HG02970 (cell line): ENCODE measurements at regions not wholly inside any gene's neighbourhood (a gene's known extent, or its start where the extent isn't known, plus 50 kb on each side); places are given as distances from the start of the nearest gene placed in this dataset.

Experiments
- ATAC-seq: cut with Tn5 transposase; IDR thresholded peaks from one replicate; pipeline ENCODE4 v1.9.1; 2021; ENCODE audit warnings: mild to moderate bottlenecking, moderate library complexity, moderate number of reproducible peaks; ENCODE audit not compliant: unreplicated experiment, low FRiP score

- no peak for ATAC-seq
These were observed 268.2 kb downstream of the ZNF608 start for GRCh38 chr5:124478264-124478663.

DNA sequence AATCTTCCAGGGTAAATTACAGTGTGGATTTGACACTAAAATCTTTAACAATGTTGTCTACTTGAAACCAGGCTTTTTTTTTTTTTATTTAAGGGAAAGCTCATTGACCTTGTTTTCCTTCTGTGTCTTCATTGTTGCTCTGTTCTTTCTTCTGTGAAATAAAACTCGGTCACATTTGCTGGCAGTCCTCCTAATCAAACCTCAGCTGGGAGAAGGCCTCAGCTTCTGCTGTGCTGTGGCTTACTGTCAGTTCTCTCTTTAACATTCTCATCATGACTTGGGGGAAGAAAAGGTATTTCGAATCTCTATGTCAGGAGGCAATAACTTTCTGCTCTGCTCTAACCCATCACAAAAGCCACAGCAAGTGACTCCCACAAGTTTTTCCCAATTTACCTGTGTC is 268.9 kb downstream of the ZNF608 start:
- no peak for ATAC-seq

DNA sequence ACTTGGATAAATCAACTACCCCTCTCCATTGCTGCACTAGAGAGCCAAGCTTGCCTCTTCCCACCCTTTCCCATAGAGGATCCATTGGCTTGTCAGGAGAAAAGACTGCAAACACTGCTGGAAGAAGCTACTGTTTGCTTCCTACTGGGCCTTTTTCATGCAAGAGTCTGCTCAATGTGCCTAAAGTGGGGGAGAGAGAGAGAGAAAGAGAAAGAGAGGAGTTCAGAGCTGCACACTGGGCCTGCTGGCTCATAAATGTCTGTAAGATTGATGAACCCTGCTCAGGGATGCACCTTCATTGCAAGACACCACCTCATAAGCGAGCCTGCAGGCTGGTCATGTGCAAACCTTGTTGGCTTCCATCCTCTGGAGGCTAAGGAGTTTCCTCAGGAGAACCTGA is 269.4 kb downstream of the ZNF608 start:
- ATAC-seq: no peak

DNA sequence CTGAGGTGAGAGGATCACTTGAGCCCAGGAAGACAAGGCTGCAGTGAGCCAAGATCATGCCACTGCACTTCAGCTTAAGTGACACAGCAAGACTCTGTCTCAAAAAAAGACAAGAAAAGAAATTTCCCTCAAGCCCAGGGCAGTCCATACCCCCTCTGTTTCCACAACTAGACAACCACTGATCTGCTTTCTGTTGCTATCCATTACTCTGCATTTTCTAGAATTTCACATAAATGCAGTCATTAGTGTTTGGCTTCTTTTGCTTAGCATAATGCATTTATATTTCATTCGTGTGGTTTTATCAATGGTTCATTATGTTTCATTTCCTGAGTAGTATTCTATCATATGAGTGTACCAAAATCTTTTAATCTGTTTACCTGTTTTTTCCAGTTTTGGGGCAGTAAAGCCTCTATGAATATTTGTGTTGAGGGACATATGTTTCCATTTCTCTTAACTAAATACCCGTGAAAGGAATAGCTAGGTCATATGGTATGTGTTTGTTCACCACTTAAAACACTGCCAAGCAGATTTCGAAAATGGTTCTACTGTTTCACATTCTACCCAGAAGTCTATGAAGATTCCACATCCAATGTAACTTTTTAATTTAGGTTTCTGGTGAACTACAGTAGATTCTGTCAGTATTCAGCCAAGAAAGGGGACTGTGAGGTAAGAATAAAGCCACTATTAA is 271.8 kb downstream of the ZNF608 start:
- no peak for ATAC-seq

DNA sequence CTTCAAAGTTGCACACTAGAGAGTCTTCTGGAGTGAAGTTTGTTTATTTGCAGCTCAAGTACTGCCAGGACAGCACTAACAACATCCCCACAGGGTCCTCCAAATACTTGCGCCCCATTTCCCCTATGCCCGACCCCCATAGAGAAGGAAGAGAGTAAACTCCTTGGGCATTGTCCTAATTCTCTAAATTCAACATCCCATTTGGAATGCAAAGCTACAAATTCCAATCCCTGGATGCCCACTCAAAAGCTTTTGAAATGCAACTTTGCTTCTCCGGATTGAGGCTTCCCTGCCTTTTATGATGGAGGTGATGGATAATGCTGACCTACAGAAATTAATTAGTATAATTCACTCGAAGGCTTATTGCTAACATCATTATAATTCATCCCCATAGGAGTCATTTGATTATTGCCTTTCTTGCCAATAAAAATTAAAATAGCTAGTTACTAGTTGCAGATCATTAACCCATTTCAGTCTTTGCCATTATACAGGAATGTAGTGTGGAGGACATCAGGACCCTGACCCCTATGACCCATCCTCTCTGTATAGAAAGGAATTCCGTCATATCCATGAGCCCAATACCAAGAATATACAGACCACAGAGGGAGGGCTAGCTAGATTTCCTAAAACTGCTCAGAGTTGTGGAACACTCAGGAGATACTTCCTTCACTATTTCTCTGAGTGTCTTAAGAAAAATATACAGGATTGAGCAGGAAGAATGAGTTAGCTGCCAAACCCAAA is 277.6 kb downstream of the ZNF608 start:
- ATAC-seq: no peak

GRCh38 chr5:124467745-124468144 is 278.7 kb downstream of the ZNF608 start:
- no peak for ATAC-seq

- no peak for ATAC-seq
These were observed 280.4 kb downstream of the ZNF608 start for GRCh38 chr5:124466011-124466410.

DNA sequence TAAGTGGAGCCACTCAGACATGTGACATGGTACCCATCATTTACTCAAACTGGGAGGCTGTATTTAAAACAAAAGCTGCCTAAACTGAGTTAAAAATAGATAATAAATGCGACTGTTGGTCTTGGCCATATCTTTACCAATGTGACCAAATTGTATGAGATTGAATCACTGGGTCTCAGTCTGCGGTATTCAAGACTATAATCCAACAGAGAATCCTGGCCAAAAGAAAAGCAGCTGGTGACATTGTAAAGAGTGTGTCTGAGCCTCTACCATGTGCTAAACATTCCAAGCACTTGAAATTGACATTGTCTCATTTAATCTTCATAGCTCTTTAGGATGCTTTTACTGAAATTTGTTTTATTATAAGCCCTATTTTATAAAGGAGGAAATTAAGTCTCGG is 282.6 kb downstream of the ZNF608 start:
- ATAC-seq: no peak

GRCh38 chr5:124462751-124463150 is 283.7 kb downstream of the ZNF608 start:
- no peak for ATAC-seq

DNA sequence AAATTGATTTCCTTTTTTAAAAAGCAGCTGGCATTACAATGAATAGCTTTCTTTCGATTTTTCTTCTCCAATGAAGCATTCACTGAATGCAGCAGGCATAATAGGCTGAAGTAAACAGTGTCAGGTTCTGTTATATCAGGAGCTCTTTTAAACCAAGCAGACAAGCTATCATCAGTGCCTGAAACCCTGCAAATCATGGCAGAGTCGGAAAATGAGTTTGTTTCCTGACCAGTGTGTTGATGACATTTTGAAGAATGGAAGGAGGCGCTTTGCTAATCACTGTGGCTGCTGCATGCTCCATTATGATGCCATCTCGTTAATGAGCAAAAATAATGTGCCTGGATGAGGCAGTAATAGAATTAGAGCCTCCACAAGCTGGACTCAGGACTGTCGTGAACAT is 284.5 kb downstream of the ZNF608 start:
- ATAC-seq: no peak

- no peak for ATAC-seq
These were observed 285.3 kb downstream of the ZNF608 start for GRCh38 chr5:124461157-124461556.

DNA sequence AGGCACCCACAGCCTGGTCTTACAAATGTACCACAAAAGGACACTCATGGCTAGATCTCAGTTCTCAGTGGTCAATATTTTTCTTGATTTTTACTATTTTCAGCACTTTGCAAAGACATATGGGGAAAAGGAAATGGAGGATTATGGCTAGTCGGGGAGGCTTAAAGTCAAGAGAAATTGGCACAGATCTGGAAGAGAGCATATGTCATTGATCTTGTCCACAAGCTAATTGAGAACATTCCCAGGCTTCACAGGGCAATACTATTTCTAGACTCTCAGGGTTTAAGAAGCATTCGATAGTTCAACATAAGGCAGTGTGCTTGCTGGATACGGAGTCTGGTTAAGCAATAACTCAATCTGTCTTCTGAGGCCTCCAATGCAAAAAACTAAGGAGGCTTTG is 285.8 kb downstream of the ZNF608 start:
- no peak for ATAC-seq

- ATAC-seq: no peak
These were observed 286.5 kb downstream of the ZNF608 start for GRCh38 chr5:124459984-124460383.

DNA sequence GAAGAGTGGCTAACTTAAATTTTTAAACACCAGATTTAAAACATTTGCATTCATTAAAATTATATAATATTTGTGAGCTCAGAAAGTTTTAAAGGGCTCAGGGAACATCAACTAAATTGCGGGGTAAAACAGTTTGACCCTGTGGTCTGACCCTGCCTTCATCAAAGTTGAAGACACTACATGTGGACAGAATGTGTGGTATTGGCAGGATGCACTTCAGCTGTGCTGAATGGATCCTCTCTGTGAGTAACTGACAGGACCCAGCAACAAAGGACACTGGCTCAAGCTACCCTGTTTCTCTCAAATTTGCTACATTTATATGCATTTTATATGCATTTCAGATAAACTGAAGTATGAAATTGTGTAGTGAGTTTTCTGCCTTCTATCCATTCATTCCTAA is 288.5 kb downstream of the ZNF608 start:
- ATAC-seq: no peak

DNA sequence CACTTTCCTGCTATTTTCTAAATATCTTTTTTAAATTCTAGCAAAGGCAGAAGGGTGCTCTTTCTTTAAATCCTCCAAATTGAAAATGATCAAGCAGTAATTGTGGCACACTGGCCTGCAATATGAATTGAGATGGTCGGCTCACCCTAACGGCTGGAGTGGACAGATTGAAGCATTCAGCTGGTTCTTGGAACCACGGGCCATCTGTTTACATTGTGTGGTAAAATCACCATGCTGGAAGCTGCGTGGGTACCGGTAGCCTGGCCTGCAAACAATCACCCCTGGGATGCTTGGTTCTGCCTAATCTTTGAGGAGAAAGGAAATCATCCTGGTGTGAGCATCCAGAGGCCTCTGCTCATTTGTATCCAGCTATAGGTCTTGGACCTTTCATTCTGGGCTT is 289.3 kb downstream of the ZNF608 start:
- no peak for ATAC-seq

DNA sequence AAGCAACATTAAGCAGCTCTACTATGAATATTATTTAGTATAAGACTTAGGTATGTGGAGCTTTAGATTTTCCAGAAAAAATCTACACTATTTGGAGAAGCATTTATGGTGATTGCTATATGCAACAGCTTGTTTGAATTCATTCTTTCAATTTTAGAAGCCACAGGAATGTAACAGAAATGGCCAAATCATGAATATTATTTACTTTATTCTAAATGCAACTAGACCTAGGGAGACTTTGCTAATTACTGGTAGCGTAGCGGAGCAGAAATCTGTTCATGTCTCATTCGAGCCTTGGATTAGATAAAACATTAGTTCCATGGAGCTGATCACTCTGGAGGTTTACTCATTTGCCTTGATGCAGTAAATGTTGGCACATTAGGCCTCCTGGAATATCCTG is 290.2 kb downstream of the ZNF608 start:
- ATAC-seq: no peak

- no peak for ATAC-seq
These were observed 292.4 kb downstream of the ZNF608 start for GRCh38 chr5:124454081-124454480.

GRCh38 chr5:124453221-124454051 is 293.0 kb downstream of the ZNF608 start:
- ATAC-seq: peak; percentile 97

GRCh38 chr5:124452412-124452811 is 294.0 kb downstream of the ZNF608 start:
- no peak for ATAC-seq

- ATAC-seq: no peak
These were observed 294.6 kb downstream of the ZNF608 start for GRCh38 chr5:124451721-124452383.

GRCh38 chr5:124446120-124446519 is 300.3 kb downstream of the ZNF608 start:
- no peak for ATAC-seq
